ENCODE measurements at regions not wholly inside any gene's neighbourhood (a gene's known extent, or its start where the extent isn't known, plus 50 kb on each side); places are given as distances from the start of the nearest gene placed in this dataset.
A peak's percentile ranks its signal among the peaks of the same experiment; 100 is the strongest.

DNA sequence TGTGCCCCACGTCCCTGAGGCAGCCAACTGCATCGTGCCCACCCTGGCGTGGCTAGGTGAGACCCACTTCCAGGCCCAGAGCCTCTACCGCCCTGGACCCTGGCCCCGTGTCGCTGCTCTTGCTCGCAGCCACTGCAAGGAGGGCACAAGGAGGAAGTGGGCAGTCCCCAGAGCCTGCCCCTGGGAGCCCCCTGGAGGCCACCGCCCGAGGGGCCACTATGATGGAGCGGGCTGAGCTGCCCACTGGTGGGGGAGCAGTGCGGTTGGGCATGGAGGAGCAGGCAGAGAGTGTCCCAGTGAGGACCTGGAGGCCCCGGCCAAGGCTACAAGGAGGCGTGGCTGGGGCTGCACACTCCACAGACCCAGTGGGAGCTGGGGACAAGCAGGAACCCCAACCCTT is 323.6 kb downstream of the PCNX1 start:
- H3K23ac ChIP-seq (ENCODE audit: insufficient read length, low read depth, low read length), result no peak overlapping the region
- H3K27ac Mint-ChIP-seq, result no peak overlapping the region
- no CpG with 5 or more reads among the region's 13 CpGs for WGBS (ENCODE audit: extremely low coverage, insufficient read length, low lambda C conversion rate)
- H3K27me3 ChIP-seq (ENCODE audit: insufficient read depth, low read length), result no peaks in the 10 kb centered on the region
- no peak overlapping the region for H3K14ac ChIP-seq (ENCODE audit: insufficient read depth, low read length)
- H2AFZ ChIP-seq (ENCODE audit: low read length), result no peak overlapping the region
- H3K23me2 ChIP-seq (ENCODE audit: insufficient read length, low read depth, low read length, poor library complexity, severe bottlenecking), result no peaks in the 10 kb centered on the region
- peaks cover 8 to 28% of the 10 kb centered on the region in 2 experiments for H3K4me1 Mint-ChIP-seq
- H2AK5ac ChIP-seq (ENCODE audit: insufficient read length, low read length), result no peak overlapping the region
- no peaks in the 10 kb centered on the region for H4K20me1 ChIP-seq (ENCODE audit: control insufficient read depth, insufficient read depth, insufficient read length)
- H2BK12ac ChIP-seq (ENCODE audit: insufficient read length, low read depth, low read length), result no peak overlapping the region
- H4K91ac ChIP-seq (ENCODE audit: insufficient read length, low read depth, low read length), result no peak overlapping the region
- no peak overlapping the region for H3K4me3 Mint-ChIP-seq
- H2BK15ac ChIP-seq (ENCODE audit: low read depth, low read length), result no peak overlapping the region
- no peak overlapping the region for H3K4me2 ChIP-seq (ENCODE audit: insufficient read depth, insufficient read length, low read length)
- H3K18ac ChIP-seq (ENCODE audit: insufficient read length, low read depth, low read length), result no peak overlapping the region
- H3K56ac ChIP-seq (ENCODE audit: insufficient read length, low read depth, low read length), result no peak overlapping the region
- no peak overlapping the region for H2BK120ac ChIP-seq (ENCODE audit: low read depth, low read length, poor library complexity, severe bottlenecking)
- peak; percentile 60 for DNase-seq
- H3K4ac ChIP-seq (ENCODE audit: low read depth, low read length), result no peak overlapping the region
- H3K36me3 Mint-ChIP-seq (ENCODE audit: insufficient read depth in 1 of 3, low read depth in 3 of 3), result no peaks in the 10 kb centered on the region; a peak in 1 of 7 replicates
- H3K9ac ChIP-seq (ENCODE audit: extremely low read depth, insufficient read length, low read length), result no peak overlapping the region
- H4K5ac ChIP-seq (ENCODE audit: insufficient read length, low read depth, low read length), result no peak overlapping the region
- H3K9me3 Mint-ChIP-seq, result no peaks in the 10 kb centered on the region
- H3K9me3 ChIP-seq (ENCODE audit: control insufficient read depth, low read depth, low read length), result no peaks in the 10 kb centered on the region
- H3K27me3 Mint-ChIP-seq (ENCODE audit: low read depth), result peaks cover 2% of the 10 kb centered on the region; the same call in 1 of the 2 replicates
- no peak overlapping the region for H3T11ph ChIP-seq (ENCODE audit: low read length)
- no peaks in the 10 kb centered on the region for H3K79me1 ChIP-seq (ENCODE audit: insufficient read depth, low read depth, low read length, poor library complexity, severe bottlenecking)
- H3K79me2 ChIP-seq (ENCODE audit: insufficient read depth, low read length), result no peaks in the 10 kb centered on the region
- TF ChIP-seq, protein P1, sequence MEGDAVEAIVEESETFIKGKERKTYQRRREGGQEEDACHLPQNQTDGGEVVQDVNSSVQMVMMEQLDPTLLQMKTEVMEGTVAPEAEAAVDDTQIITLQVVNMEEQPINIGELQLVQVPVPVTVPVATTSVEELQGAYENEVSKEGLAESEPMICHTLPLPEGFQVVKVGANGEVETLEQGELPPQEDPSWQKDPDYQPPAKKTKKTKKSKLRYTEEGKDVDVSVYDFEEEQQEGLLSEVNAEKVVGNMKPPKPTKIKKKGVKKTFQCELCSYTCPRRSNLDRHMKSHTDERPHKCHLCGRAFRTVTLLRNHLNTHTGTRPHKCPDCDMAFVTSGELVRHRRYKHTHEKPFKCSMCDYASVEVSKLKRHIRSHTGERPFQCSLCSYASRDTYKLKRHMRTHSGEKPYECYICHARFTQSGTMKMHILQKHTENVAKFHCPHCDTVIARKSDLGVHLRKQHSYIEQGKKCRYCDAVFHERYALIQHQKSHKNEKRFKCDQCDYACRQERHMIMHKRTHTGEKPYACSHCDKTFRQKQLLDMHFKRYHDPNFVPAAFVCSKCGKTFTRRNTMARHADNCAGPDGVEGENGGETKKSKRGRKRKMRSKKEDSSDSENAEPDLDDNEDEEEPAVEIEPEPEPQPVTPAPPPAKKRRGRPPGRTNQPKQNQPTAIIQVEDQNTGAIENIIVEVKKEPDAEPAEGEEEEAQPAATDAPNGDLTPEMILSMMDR (conservative IDR thresholded peaks at IDR 0.05), result peak; percentile 27; the same call in 1 of the 3 replicates
- no peaks in the 10 kb centered on the region for H3K4me1 ChIP-seq (ENCODE audit: insufficient read depth, low read length)
- H2BK5ac ChIP-seq (ENCODE audit: insufficient read length, low read length), result no peak overlapping the region
- H3K27ac ChIP-seq (ENCODE audit: insufficient read length, low read depth, low read length), result no peak overlapping the region
- H2BK20ac ChIP-seq (ENCODE audit: low read depth, low read length, poor library complexity, severe bottlenecking), result no peak overlapping the region
- no peak overlapping the region for H4K8ac ChIP-seq (replicated peaks; ENCODE audit: insufficient read length, low read depth, low read length)
